Sigmoid colon (tissue), 6 donors: ENCODE measurements at regions not wholly inside any gene's neighbourhood (a gene's known extent, or its start where the extent isn't known, plus 50 kb on each side); places are given as distances from the start of the nearest gene placed in this dataset.

Experiments
- DNase-seq: peaks from one replicate; pipeline ENCODE4 v3.0.0-alpha.2; 2019
- H3K27ac ChIP-seq, 4 donors: fragments of 200-600 bp; sonication (generic); one replicate each; pipeline ENCODE4 v1.5.1; 2016 to 2019; ENCODE audit warnings: mild to moderate bottlenecking in 1 of 4
- H3K27me3 ChIP-seq, 3 donors: fragments of 200-600 bp; sonication (generic); one replicate each; pipeline ENCODE4 v1.5.1; 2019; ENCODE audit warnings: mild to moderate bottlenecking in 1 of 3
- H3K36me3 ChIP-seq, 4 donors: fragments of 200-600 bp; sonication (generic); one replicate each; pipeline ENCODE4 v1.5.1; 2016 to 2019
- H3K4me1 ChIP-seq, 4 donors: fragments of 200-600 bp; sonication (generic); one replicate each; pipeline ENCODE4 v1.5.1; 2017 to 2019
- H3K4me3 ChIP-seq, 4 donors: fragments of 200-600 bp; sonication (generic); one replicate each; pipeline ENCODE4 v1.5.1; 2017 to 2019; ENCODE audit warnings: mild to moderate bottlenecking in 2 of 4, moderate library complexity in 1 of 4
- H3K9me3 ChIP-seq, 4 donors: fragments of 200-600 bp in 3 of 4; sonication (generic) in 3 of 4; one replicate each; pipeline versions ENCODE4 v1.5.1 to v1.6.1; 2013 to 2019
- EP300 ChIP-seq, 4 donors: sonication (generic); formaldehyde crosslinking; IDR thresholded peaks; one replicate each; pipeline ENCODE4 v1.6.1; 2017; ENCODE audit warnings: antibody characterized with exemption in 4 of 4
- POLR2A ChIP-seq, 2 donors: fragments of 450-650 bp; IDR thresholded peaks; one replicate each; pipeline ENCODE4 v1.6.1; 2016; ENCODE audit warnings: antibody characterized with exemption in 2 of 2, mild to moderate bottlenecking in 2 of 2, moderate library complexity in 2 of 2
- POLR2AphosphoS5 ChIP-seq, 4 donors: sonication (generic); formaldehyde crosslinking; IDR thresholded peaks; one replicate each; pipeline ENCODE4 v1.6.1; 2017; ENCODE audit warnings: antibody characterized with exemption in 4 of 4
- WGBS, 2 donors: extraction: QIAGEN DNeasy Blood & Tissue Kit; methylation state at CpG; one replicate each; pipeline ENCODE4 v1.1.7; 2013; 5-methylcytosine and 5-hydroxymethylcytosine counted together
- intact Hi-C: fragments of 100-400 bp; cut with DNase I; formaldehyde crosslinking; loops from one replicate; pipeline ENCODE4 v1.15.1; 2023
- TF ChIP-seq, protein P1 (sequence below), 4 experiments: fragments of 450-650 bp in 3 of 4; fragments of 200-600 bp in 1 of 4; IDR thresholded peaks; one replicate each; pipeline ENCODE4 v1.5.1; 2016 to 2019; ENCODE audit warnings: antibody characterized with exemption in 4 of 4, mild to moderate bottlenecking in 3 of 4, moderate library complexity in 2 of 4
- donor health status: healthy with polysubstance abuse.
- donor health status: healthy.

- Histone ChIP-seq H3K4me1 (no peaks in the 10 kb centered on the region), H3K4me3 (no peak overlapping the region), H3K9me3 (no peaks in the 10 kb centered on the region), H3K27ac (no peak overlapping the region), H3K36me3 (no peaks in the 10 kb centered on the region), H3K27me3 (no peaks in the 10 kb centered on the region)
- DNase-seq = no peak
- intact Hi-C loops = no loop called here
- TF ChIP-seq POLR2AphosphoS5 (IDR thresholded peaks at IDR 0.05) (no peak), POLR2A (IDR thresholded peaks at IDR 0.05) (no peak)
- WGBS, 2 donors = 67 to 81% methylated on average over 6 of the region's 6 CpGs
These were observed 171.2 kb downstream of the CMPK2 start for GRCh38 chr2:6694555-6694954.

- H3K4me1 ChIP-seq = no peaks in the 10 kb centered on the region
- H3K36me3 ChIP-seq = no peaks in the 10 kb centered on the region
- intact Hi-C loops = no loop called here
- no peak for DNase-seq
- H3K4me3 ChIP-seq = no peak overlapping the region
- H3K9me3 ChIP-seq = peaks cover 0 to 9% (median 0%) of the 10 kb centered on the region in 4 donors
- H3K27ac ChIP-seq = no peak overlapping the region
- no peaks in the 10 kb centered on the region for H3K27me3 ChIP-seq
- TF ChIP-seq POLR2A (IDR thresholded peaks at IDR 0.05) = no peak
- TF ChIP-seq, protein P1, sequence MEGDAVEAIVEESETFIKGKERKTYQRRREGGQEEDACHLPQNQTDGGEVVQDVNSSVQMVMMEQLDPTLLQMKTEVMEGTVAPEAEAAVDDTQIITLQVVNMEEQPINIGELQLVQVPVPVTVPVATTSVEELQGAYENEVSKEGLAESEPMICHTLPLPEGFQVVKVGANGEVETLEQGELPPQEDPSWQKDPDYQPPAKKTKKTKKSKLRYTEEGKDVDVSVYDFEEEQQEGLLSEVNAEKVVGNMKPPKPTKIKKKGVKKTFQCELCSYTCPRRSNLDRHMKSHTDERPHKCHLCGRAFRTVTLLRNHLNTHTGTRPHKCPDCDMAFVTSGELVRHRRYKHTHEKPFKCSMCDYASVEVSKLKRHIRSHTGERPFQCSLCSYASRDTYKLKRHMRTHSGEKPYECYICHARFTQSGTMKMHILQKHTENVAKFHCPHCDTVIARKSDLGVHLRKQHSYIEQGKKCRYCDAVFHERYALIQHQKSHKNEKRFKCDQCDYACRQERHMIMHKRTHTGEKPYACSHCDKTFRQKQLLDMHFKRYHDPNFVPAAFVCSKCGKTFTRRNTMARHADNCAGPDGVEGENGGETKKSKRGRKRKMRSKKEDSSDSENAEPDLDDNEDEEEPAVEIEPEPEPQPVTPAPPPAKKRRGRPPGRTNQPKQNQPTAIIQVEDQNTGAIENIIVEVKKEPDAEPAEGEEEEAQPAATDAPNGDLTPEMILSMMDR (IDR thresholded peaks at IDR 0.05) = no peak
- TF ChIP-seq EP300 (IDR thresholded peaks at IDR 0.05) = no peak
- TF ChIP-seq POLR2AphosphoS5 (IDR thresholded peaks at IDR 0.05) = no peak
- 73 to 86% methylated on average over 6 of the region's 6 CpGs for WGBS, 2 donors
These were observed 165.4 kb downstream of the CMPK2 start for GRCh38 chr2:6700335-6700734.

GRCh38 chr2:6704077-6704476 is 161.6 kb downstream of the CMPK2 start:
- no peak for DNase-seq
- WGBS, 2 donors = 96 to 98% methylated on average over 1 of the region's 1 CpG
- intact Hi-C loops = no loop called here

DNA sequence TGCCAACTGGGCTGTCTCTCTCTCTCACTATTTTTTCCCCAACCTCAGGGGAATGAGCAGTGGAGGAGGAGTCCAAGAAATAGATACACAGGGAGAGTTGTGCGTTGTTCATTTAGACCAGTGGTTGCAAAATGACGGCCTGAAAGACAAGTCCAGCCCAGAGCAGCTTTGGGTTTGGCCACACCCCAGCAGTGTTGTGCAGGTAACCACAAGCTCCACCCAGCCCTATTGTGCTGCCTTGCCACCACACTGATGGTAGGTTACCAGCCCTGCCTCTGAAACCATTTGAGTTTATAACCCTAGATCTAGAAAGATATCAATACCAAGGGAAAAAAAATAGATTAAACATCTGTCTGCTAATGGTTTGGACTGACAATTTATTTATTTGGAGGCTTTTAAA is 144.3 kb downstream of the CMPK2 start:
- H3K4me3 ChIP-seq = no peak overlapping the region
- no peaks in the 10 kb centered on the region for H3K27me3 ChIP-seq
- H3K36me3 ChIP-seq = no peaks in the 10 kb centered on the region
- TF ChIP-seq, protein P1 (IDR thresholded peaks at IDR 0.05) = no peak
- TF ChIP-seq POLR2AphosphoS5 (IDR thresholded peaks at IDR 0.05) (no peak), POLR2A (IDR thresholded peaks at IDR 0.05) (no peak), EP300 (IDR thresholded peaks at IDR 0.05) (no peak)
- intact Hi-C loops = no loop called here
- WGBS, 2 donors = 75 to 90% methylated on average over 2 of the region's 2 CpGs
- no peak overlapping the region for H3K27ac ChIP-seq
- no peaks in the 10 kb centered on the region for H3K9me3 ChIP-seq
- no peaks in the 10 kb centered on the region for H3K4me1 ChIP-seq
- no peak for DNase-seq

More at GRCh38 chr2:6704077-6704476, 161.6 kb downstream of the CMPK2 start:
- Histone ChIP-seq H3K9me3 (peaks cover 0 to 9% (median 0%) of the 10 kb centered on the region in 4 donors), H3K4me3 (no peak overlapping the region), H3K36me3 (no peaks in the 10 kb centered on the region), H3K27ac (no peak overlapping the region), H3K27me3 (no peaks in the 10 kb centered on the region), H3K4me1 (no peaks in the 10 kb centered on the region)
- TF ChIP-seq EP300 (IDR thresholded peaks at IDR 0.05) (no peak), POLR2AphosphoS5 (IDR thresholded peaks at IDR 0.05) (no peak), POLR2A (IDR thresholded peaks at IDR 0.05) (no peak)
- TF ChIP-seq, protein P1 (IDR thresholded peaks at IDR 0.05) = no peak

GRCh38 chr2:6722574-6722973 is 143.1 kb downstream of the CMPK2 start:
- Histone ChIP-seq H3K27me3 (no peaks in the 10 kb centered on the region), H3K9me3 (no peaks in the 10 kb centered on the region), H3K4me3 (no peak overlapping the region), H3K27ac (no peak overlapping the region), H3K4me1 (no peaks in the 10 kb centered on the region), H3K36me3 (no peaks in the 10 kb centered on the region)
- TF ChIP-seq EP300 (IDR thresholded peaks at IDR 0.05) = no peak
- no peak for TF ChIP-seq POLR2AphosphoS5 (IDR thresholded peaks at IDR 0.05)
- TF ChIP-seq, protein P1 (IDR thresholded peaks at IDR 0.05) = no peak
- intact Hi-C loops = no loop called here
- DNase-seq = no peak
- WGBS, 2 donors = 96 to 97% methylated on average over 2 of the region's 2 CpGs
